Sciatic nerve (tissue), 2 donors: ENCODE measurements at regions not wholly inside any gene's neighbourhood (a gene's known extent, or its start where the extent isn't known, plus 50 kb on each side); places are given as distances from the start of the nearest gene placed in this dataset.

Source experiments
- ATAC-seq: fragments of 200-7000 bp; cut with Tn5 transposase; one replicate; pipeline ENCODE4 v1.9.1; 2020; ENCODE audit warnings: mild to moderate bottlenecking, moderate library complexity
- DNase-seq: peaks from one replicate; pipeline ENCODE4 v3.0.0-alpha.2; 2020; ENCODE audit warnings: low spot score
- intact Hi-C: fragments of 100-400 bp; cut with DNase I; formaldehyde crosslinking; loops from one replicate; pipeline ENCODE4 v1.14.2; 2022
- donor health status: DM: no; HTN: no; CAD: no.
- donor health status: DM: no; HTN: no; CAD: no.

DNA sequence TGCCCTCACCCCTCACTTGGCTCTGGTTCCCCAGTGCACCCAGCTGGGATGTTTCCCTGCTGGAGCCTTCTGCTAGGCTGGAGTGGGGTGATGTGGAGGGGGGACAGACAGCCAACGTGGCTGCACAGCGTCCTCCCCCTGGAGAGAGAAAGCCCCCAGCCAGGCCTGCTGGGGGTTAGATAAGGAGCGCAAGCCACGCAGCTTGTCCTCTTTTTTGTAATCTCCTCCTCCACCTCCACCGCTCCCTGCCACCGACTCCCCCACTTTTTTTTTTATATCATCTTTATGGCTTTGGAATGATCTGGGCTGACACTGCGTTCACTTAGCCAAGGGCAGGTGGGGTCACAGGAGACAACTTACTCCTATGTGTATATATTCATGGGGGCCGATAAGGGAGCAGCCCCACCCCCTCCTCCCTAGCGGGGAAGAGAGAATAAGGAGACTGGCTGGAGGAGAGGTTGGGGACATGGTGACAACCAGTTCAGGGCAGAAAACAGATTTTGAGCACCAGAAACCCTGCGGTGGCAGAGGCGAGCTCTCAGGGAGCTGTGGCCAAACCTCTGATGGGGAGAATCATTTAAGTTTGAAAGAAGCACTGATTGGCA lies 169.9 kb upstream of the LHX5 start:
- ATAC-seq (no peak), DNase-seq (no peak)
- intact Hi-C loops = no loop called here

DNA sequence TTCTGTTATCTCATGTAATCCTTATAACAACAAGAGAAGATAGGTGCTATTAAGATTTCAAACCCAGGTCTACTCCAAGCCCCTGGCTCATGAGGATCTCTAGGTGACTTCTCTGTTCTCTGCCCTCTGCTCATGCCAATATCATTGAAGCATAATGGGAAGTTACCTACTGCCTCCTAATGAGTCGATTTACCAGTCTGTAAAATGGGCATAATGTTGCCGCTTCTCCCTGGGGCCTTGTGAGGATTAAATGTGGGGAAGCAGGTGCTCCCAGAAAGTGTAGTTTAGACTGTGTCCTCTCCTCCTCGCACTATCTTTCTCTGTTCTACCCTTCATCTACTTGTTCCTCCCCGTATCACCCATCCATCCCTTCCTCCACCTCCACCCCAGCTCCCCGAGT lies 169.2 kb upstream of the LHX5 start:
- ATAC-seq = no peak
- DNase-seq = no peak

DNA sequence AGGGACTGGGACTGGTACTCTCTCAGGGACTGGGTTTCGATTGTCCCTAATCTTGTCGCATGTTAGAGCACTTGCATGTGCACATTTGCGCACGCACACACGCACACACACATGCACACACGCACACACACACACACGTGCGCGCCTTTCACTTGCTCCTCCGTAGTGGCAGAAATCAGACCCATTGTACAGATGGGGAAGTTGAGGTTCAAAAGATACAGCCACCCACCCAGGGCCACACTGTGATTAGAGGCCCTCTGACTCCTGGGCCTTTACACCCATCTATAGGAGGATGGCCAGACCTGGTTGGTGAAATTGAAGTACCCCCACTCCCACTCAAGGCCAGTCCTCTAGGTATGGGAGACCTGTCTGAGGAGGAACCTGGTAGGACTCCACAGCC lies 167.8 kb upstream of the LHX5 start:
- no peak for ATAC-seq
- intact Hi-C loops = no loop called here
- no peak for DNase-seq

More for the DNA sequence above, 169.2 kb upstream of the LHX5 start:
- intact Hi-C loops = no loop called here

DNA sequence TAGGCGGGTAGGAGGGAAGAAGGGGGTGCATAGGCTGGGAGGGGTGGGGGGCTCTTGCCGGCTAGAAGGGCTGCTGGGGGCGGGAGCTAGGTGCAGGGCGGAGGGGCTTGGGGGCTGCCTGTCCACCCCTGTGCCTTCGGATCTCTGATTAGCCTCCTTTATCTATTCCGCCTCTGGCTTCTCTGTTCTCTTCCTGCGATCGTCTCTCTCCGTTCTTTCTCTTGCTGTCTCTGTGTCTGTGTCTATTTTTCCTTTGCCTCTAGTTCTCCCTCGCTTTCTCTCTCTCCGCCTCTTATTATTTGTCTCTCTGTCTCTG lies 166.7 kb upstream of the LHX5 start:
- ATAC-seq = no peak
- no peak for DNase-seq
- intact Hi-C loops = no loop called here

DNA sequence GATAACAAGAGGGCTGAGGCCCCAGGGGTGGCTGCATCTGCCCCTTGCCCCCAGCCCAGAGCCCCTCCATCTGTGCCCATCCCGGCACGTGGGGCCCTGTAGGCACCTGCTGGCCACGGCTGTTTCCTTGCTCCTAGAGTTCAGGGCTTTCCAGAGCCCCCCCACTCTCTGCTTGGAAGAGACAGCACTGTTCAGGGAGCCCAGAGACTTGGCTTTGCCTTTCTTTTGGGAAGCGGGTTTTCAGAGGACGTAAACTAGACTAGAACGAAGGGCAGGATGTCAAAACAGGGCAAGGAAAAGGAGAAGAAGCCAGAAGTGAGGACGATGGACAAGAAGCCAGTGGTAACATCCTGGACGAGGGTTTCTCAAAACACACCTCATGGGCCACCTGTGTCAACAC lies 163.3 kb upstream of the LHX5 start:
- DNase-seq (no peak), ATAC-seq (no peak)
- intact Hi-C loops = no loop called here

DNA sequence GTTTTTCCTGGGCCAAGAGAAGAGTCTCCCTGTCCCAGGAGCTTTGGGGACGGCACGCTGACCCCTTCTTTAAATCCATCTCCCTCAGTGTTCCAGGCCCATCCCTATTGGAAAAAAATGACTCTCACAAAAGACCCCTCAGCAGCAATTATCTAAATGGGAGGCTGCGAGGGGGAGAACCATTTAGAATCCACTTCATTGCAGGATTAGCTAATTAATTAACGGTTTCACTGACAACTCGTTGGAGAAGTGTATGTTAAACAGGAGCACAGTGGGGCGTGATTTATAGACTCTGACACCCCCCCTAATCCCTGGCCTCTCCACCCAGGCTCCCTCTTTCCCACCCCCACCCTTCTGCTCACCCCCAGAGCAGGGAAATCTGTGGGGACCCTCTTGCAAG lies 162.8 kb upstream of the LHX5 start:
- ATAC-seq (no peak), DNase-seq (no peak)
- intact Hi-C loops = no loop called here

DNA sequence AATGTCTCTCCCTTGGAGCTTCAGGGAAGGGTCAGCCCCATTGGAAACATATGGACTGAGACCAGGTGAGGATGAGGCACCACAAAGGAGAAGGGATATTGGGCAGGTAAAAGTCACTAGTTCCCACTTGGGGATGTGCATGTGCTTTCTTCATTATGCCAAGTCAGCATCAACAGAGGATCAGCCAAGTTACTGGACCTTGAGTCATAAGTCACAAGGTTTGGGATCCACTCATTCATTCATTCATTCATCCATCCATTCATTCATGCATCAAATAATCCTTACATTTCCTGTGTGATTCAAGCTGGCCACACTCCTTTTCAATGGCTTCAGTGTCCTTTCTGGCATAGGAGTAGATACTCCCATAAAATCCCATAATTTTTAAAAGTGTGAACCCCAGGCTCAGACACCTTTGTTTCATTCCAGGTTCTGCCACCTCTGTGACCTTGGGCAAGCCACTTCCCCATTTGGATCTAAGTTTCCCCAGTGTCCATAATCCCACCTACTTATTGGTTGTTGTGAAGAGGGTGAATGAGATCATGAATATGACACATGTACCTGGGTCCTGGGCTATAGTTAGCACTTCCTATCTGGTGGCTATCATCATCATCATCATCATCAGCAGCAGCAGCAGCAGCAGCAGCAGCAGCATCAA lies 162.1 kb upstream of the LHX5 start:
- ATAC-seq = no peak
- DNase-seq = no peak
- intact Hi-C loops = no loop called here

DNA sequence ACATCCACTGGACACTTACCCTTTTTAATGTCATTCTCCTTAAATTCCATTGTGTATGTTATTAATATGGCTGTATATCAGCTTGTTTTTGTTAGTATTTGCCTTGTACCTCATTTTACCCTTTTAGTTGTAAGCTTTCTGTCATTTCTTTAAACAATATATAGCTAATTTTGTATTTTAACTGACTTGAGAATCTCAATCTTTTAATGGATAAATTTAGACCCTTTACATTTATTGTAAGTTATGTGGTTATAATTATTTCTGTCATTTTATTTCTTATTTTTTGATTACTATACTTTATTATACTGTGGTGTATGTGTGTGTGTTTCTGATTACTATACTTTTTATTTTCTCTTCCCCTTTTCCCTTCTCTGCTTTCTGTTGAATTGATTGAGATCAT lies 159.0 kb upstream of the LHX5 start:
- intact Hi-C loops = no loop called here
- ATAC-seq (no peak), DNase-seq (no peak)

DNA sequence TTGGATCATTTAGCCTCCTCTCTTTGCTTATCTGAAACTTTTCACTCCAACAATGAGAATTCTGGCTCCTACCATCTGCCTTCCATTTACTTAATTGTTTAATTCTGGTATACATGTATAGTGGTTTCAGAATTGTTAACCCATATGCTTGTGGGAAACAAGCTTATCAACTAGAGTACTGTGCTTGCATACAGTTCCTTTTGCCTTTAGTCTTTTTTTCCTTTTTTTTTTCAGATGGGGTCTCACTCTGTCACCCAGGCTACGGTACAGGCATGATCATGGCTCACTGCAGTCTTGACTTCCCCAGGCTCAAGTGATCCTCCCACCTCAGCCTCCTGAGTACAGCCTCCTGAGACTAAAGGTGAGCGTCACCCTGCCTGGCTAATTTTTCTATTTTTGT lies 153.8 kb upstream of the LHX5 start:
- intact Hi-C loops = no loop called here
- ATAC-seq (no peak), DNase-seq (no peak)

DNA sequence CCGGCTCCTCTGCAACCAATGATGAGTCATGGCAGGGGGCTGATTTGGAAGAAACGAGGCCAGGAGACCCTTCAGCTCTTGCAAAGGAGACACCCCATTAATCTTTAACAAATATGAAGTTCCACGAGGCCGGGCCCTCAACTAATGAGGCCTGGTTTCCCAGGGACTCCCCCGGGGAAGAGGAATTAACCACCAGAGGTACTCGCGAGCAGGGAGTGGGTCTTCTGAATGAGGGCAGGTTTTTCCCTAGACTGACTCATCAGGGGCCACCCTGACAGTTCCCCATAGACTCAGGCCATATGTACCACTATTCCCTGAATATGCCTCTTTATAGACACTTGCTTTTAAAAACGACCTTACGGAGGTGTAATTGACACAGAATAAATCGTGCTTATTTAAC lies 150.7 kb upstream of the LHX5 start:
- intact Hi-C loops = no loop called here
- no peak for DNase-seq
- no peak for ATAC-seq

DNA sequence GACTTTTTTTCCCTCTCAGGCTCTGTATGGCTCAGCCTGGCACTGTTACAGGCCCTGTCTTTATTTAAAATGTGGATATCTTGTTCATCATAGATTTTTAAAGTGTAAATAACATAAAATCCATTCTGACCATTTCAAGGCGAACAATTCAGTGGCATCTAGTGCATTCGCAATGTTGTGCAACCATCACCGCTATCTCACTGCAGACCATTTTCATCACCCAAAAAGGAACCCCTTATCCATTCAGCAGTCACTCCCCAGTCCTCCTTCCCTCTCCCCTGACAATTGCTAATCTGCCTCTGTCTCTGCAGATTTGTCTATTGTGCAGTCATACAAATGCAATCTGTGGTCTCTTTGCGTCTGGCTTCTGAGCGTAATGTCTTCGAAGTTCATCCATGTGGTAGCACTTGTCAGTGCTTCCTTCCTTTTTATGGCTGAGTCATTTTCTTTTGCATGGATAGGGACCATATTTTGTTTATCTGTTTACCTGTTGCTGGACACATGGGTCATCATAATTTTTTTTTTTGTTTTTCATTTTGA lies 148.8 kb upstream of the LHX5 start:
- DNase-seq = no peak
- intact Hi-C loops = no loop called here
- no peak for ATAC-seq

DNA sequence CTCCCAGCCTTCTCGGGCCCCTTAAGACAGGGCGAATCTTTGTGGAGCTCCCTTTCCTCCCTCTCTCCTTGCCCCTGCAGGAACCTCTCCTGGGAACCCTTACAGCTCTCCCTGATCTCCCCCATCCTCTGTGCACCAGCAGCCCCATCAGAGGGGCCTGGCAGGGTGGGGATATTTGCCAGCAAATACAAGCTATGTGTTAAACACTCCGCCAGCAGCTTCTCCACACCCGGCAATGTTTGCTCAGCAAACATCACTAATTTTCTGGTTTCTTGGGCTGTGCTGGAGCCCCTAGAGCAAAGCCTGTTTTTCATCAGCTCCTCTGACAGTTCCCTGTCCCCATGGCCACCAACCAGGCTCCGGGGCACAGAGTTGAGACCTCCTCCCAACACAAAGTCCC lies 147.5 kb upstream of the LHX5 start:
- DNase-seq = no peak
- no peak for ATAC-seq
- intact Hi-C loops = no loop called here

DNA sequence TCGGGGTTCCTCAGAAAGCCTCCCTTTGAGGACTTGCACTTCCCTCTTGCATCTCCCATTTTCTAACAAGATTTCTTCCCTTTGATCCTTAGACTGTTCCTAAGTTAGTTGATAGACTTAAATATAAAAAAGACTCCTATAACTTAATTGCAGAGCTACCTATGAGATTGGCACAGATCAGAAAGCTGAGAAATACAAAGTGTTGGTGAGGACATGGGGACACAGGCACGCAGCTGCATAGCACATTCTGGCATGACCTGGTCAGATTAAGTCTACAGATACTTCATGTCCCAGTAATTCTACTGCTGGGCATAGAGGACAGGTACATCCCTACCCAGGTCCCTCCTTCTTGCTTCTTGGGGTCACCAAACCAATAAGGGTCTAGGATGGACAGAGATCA lies 141.7 kb upstream of the LHX5 start:
- ATAC-seq (no peak), DNase-seq (no peak)
- intact Hi-C loops = no loop called here

DNA sequence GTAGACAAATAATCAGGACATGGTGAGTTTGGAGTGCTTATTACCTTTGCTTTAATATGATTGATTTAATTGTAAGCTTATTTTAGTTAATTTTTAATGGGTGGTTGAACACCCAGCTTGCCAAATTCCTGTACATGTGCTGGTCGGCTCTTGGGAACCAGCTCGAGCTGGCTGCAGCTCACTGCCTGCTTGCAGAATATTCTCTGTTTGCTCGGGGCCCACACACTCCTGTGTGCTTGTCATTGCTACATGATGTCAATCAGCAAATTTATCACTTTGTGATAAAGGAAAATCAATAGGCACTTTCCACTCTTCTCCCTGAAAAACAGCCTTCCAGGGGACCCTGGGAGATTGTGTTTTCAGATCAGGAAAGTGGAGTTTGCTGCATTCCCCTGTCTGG lies 141.1 kb upstream of the LHX5 start:
- intact Hi-C loops = no loop called here
- DNase-seq (no peak), ATAC-seq (no peak)

DNA sequence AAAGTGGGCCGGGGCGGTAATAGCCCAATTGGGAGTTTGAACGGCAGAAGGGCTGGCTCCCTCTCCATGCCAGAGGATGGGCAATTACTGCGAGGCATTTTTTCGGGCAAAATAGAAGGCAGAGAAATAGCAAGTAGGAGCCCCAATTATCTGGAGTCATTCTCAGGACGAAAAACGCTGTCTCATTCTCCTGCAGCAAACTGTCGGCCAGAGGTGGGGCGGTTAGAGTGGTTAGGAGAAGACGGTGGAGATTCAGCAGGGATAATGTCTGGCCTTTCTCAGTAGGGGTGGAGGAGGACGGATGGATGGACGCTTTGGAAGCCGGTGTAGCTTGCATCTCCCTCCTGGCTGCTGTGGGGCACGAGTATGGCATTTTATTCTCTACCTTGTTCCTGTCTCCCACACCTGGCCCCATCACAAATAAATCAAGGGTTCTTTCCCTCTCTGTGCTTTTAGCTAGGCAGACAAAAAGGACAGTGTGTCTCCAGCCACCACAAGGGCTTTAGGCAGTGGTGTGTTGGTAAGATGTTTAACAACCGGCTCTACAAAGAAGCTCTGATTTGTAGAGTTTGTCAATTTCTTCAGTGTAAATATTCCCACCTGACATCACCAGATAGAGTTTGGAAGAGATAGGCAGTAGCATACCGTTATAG lies 140.5 kb upstream of the LHX5 start:
- no peak for DNase-seq

DNA sequence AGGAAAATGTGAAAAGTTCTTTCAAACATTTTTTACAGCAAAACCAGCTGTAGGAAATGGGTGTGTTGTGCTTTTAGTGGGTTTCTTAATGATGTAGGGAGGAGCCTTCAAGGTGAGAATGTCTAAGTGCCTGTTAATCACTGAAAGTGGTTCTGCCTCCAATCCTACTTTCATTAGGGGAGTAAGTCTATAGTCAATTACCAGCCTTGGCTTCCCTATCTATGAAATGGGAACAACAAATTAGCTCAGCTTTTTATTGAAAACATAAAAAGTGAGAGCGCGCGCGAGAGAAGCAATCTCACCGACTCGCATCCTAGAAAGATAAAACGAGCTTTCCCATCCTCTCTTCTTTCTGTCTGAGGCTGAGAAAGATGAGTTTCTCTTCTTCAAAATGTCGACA lies 140.0 kb upstream of the LHX5 start:
- ATAC-seq (no peak), DNase-seq (no peak)
- intact Hi-C loops = no loop called here

More for the DNA sequence above, 140.5 kb upstream of the LHX5 start:
- intact Hi-C loops = no loop called here
- no peak for ATAC-seq

DNA sequence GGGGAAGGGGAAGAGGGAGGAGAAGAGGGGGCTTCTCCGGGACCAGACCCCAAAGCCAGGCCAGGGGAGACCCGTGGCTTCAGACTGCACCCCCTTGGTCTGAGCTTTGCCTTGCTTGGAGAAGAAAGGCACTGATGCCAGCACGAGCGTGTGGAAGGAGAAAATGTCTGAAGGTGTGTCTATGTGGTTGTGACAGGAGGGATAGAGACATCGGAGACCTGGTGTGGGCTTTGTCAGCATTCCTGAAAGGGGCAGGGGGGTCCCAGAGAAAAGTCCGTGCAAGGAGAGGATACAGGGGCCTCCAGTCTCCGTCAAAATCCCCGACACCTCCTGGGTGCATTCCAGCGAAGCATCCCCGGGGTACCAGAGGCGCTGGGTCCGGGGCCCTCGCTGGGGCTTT lies 139.0 kb upstream of the LHX5 start:
- ATAC-seq (no peak), DNase-seq (no peak)
- intact Hi-C loops = no loop called here

DNA sequence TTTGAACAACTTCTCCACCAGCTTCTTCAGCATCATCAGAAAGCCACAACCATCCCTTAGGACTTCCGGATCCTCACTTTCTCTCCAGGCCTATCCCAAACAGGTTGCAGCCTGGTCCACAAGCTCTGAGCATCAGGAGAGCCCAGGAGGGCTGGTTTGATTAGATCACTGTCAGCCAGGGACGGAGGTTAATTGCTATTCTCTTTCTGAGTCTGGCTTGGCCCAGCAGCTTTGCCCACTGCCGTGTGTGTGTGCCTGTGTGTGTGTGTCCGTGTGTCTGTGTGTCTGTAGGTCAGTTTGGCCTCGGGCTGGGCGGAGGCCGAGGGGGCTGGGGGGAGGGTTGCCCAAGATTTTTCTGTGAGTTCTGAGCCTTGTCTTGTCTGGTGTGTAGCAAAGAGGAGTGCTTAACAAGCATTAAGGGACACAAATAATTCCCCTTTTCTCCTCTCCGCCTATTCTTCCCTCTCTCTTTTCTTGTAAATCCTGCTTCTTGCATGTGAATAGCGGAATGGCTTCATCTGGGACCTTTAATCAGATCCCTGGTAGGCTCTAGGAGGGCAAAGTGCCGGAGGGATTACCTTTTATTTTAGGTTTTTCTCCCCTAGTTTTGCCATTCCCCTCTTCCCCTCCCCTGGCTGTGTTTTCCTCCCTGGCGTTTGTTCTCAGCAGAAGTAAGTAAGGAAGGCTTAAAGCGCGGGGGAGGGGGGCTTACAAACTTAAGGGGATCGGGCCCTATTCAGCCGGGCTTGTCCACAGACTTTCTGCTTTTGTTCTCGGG lies 138.2 kb upstream of the LHX5 start:
- DNase-seq (no peak), ATAC-seq (no peak)
- intact Hi-C loops = no loop called here

DNA sequence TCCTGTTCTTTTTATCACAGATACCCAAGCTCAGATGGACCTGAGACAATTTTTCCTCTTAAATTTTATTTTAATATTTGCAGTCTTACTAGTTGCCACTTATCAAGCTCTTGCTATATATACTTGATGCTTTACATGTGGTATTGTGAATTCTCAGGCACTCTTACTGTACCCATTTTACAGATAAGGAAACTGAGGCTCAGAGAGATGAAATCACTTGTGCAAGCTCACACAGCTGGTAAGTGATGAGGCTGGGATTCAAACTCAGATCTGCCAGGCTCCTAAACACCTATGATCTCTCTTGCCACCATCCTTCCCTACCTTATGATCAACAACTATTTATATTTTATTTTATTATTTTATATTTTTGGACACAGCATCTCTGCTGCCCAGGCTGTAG lies 133.0 kb upstream of the LHX5 start:
- DNase-seq = no peak
- intact Hi-C loops = no loop called here

DNA sequence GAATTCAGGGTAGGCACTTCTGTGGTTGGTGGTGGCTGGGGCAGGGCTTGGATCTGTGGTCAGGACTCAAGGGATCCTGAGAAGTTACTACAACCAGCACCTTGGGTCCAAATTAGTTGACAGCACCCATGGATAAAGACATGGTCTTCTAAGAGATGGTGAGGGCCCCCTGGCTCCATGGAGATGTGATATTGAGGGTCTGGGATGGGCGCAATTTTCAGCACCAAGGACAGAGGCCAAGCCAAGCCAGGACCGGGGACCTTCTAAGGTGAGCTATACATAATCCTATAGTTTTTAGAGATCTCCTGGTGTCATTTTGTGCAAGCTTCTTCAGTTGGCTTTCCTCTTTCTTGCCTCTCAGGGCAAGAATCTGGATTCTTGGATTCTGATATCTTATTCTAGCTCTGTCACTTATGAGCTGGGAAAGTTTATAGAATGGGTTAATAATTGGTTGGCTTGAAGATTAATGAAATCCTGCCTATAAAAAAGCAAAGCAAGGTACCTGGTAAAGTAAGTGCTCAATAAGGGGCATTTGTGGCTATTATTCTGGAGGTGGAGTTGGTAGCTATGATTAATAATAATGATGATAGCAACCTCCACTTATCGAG lies 130.1 kb upstream of the LHX5 start:
- DNase-seq (no peak), ATAC-seq (no peak)
- intact Hi-C loops = no loop called here

More for the DNA sequence above, 133.0 kb upstream of the LHX5 start:
- no peak for ATAC-seq
